ENCODE measurements at regions not wholly inside any gene's neighbourhood (a gene's known extent, or its start where the extent isn't known, plus 50 kb on each side); places are given as distances from the start of the nearest gene placed in this dataset.

GRCh38 chr6:120996340-120996739 is 337.9 kb downstream of the TBC1D32 start:
- TF ChIP-seq, protein P1, sequence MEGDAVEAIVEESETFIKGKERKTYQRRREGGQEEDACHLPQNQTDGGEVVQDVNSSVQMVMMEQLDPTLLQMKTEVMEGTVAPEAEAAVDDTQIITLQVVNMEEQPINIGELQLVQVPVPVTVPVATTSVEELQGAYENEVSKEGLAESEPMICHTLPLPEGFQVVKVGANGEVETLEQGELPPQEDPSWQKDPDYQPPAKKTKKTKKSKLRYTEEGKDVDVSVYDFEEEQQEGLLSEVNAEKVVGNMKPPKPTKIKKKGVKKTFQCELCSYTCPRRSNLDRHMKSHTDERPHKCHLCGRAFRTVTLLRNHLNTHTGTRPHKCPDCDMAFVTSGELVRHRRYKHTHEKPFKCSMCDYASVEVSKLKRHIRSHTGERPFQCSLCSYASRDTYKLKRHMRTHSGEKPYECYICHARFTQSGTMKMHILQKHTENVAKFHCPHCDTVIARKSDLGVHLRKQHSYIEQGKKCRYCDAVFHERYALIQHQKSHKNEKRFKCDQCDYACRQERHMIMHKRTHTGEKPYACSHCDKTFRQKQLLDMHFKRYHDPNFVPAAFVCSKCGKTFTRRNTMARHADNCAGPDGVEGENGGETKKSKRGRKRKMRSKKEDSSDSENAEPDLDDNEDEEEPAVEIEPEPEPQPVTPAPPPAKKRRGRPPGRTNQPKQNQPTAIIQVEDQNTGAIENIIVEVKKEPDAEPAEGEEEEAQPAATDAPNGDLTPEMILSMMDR (IDR thresholded peaks at IDR 0.05): no peak
- no peak for TF ChIP-seq POLR2AphosphoS5 (IDR thresholded peaks at IDR 0.05)

All from gastroesophageal sphincter (tissue), 3 donors.